ENCODE measurements at regions not wholly inside any gene's neighbourhood (a gene's known extent, or its start where the extent isn't known, plus 50 kb on each side); places are given as distances from the start of the nearest gene placed in this dataset.

DNA sequence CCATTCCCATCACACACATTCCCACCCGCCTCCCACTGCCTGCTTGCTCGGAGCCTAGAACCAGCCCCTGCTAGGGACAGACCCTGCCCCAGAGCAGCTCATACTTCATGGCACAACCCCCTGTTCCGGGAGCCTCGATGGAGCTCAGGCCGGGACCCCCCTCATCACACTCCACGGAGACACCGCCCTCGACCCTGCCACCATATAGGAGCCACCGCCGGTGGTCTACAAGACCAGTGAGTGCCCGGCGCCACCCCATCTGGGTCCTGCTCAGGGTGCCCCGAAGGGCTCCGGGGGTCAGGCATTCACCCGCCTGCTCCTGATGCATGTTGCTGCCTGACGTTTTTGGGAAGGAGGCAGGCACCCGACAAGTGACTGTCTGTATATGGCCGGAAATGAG is 65.5 kb upstream of the RXRA start (continued):
- no peak for TF ChIP-seq EZH2phosphoT487 (IDR thresholded peaks at IDR 0.05; ENCODE audit: borderline replicate concordance)
- no peak for TF ChIP-seq YY1 (IDR thresholded peaks at IDR 0.05; ENCODE audit: extremely low read depth, insufficient replicate concordance, low read depth, low read length)
- TF ChIP-seq, protein P1, sequence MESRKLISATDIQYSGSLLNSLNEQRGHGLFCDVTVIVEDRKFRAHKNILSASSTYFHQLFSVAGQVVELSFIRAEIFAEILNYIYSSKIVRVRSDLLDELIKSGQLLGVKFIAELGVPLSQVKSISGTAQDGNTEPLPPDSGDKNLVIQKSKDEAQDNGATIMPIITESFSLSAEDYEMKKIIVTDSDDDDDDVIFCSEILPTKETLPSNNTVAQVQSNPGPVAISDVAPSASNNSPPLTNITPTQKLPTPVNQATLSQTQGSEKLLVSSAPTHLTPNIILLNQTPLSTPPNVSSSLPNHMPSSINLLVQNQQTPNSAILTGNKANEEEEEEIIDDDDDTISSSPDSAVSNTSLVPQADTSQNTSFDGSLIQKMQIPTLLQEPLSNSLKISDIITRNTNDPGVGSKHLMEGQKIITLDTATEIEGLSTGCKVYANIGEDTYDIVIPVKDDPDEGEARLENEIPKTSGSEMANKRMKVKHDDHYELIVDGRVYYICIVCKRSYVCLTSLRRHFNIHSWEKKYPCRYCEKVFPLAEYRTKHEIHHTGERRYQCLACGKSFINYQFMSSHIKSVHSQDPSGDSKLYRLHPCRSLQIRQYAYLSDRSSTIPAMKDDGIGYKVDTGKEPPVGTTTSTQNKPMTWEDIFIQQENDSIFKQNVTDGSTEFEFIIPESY (IDR thresholded peaks at IDR 0.05; ENCODE audit: extremely low read depth, insufficient replicate concordance, low read length), result no peak
- TF ChIP-seq, protein P2, sequence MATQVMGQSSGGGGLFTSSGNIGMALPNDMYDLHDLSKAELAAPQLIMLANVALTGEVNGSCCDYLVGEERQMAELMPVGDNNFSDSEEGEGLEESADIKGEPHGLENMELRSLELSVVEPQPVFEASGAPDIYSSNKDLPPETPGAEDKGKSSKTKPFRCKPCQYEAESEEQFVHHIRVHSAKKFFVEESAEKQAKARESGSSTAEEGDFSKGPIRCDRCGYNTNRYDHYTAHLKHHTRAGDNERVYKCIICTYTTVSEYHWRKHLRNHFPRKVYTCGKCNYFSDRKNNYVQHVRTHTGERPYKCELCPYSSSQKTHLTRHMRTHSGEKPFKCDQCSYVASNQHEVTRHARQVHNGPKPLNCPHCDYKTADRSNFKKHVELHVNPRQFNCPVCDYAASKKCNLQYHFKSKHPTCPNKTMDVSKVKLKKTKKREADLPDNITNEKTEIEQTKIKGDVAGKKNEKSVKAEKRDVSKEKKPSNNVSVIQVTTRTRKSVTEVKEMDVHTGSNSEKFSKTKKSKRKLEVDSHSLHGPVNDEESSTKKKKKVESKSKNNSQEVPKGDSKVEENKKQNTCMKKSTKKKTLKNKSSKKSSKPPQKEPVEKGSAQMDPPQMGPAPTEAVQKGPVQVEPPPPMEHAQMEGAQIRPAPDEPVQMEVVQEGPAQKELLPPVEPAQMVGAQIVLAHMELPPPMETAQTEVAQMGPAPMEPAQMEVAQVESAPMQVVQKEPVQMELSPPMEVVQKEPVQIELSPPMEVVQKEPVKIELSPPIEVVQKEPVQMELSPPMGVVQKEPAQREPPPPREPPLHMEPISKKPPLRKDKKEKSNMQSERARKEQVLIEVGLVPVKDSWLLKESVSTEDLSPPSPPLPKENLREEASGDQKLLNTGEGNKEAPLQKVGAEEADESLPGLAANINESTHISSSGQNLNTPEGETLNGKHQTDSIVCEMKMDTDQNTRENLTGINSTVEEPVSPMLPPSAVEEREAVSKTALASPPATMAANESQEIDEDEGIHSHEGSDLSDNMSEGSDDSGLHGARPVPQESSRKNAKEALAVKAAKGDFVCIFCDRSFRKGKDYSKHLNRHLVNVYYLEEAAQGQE (IDR thresholded peaks at IDR 0.05; ENCODE audit: low read depth), result no peak
- no peak for TF ChIP-seq SIN3A (IDR thresholded peaks at IDR 0.05; ENCODE audit: low read depth)

DNA sequence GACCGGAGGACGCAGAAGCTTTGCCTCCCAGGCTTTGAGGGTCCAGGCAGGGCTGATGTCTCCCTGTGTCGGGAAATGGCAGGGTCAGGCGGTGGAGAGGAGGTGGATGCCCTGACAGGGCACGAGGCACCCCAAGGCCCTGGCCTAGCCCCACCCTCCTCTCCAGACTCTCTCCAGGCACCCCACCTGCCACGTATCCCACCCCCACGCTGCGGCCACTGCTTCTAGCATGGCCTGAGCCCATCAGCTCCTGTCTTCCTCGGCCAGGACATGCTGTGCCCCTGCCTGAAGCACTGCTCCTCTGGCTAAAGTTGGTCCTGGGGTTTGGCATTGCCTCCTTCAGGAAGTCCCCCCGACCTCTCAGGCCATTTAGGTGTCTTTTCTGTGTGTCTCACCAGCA is 64.2 kb upstream of the RXRA start:
- POLR2A ChIA-PET, result no interaction called here
- BruUV-seq (replicated peaks), result no TSS peak

More for the DNA sequence above, 64.2 kb upstream of the RXRA start:
- H3K9me3 ChIP-seq (ENCODE audit: control insufficient read depth in 1 of 2, insufficient read depth in 1 of 2, low read depth in 1 of 2, low read length in 2 of 2), result no peaks in the 10 kb centered on the region
- H3K9me2 ChIP-seq (ENCODE audit: insufficient read depth), result no peaks in the 10 kb centered on the region
- intact Hi-C loops (cut with micrococcal nuclease), result no loop called here
- no peaks in the 10 kb centered on the region for H3K36me3 ChIP-seq (ENCODE audit: control insufficient read depth in 1 of 2, insufficient read depth in 2 of 2, low read length in 2 of 2)
- ChIA-PET CTCF (no interaction called here), RAD21 (ENCODE audit: low non-redundant PET in 1 of 2, low total read pairs in 2 of 2, uncharacterized antibody in 2 of 2, unreplicated experiment in 2 of 2) (no interaction called here)
- no peak overlapping the region for H2AFZ ChIP-seq (ENCODE audit: low read depth, low read length, poor library complexity, severe bottlenecking)
- no peaks in the 10 kb centered on the region for H4K20me1 ChIP-seq (ENCODE audit: insufficient read depth)
- no peak overlapping the region for H3K27ac ChIP-seq (ENCODE audit: low read depth, low read length)
- H3K9ac ChIP-seq (ENCODE audit: low read length), result no peak overlapping the region
- ATAC-seq (no peak), DNase-seq (ENCODE audit: low read depth, low spot score) (no peak)
- H3K4me2 ChIP-seq (ENCODE audit: low read length), result no peak overlapping the region
- no peaks in the 10 kb centered on the region for H3K4me1 ChIP-seq (ENCODE audit: control insufficient read depth in 1 of 2, insufficient read depth in 2 of 2, low read length in 2 of 2)
- H3K79me2 ChIP-seq (ENCODE audit: insufficient read depth, low read length), result no peaks in the 10 kb centered on the region
- no peak overlapping the region for H3K4me3 ChIP-seq (replicated peaks in 1 of 2; ENCODE audit: low read depth in 1 of 2, low read length in 2 of 2)
- H3K27me3 ChIP-seq (ENCODE audit: insufficient read depth, low read length), result peaks cover 9% of the 10 kb centered on the region
- TF ChIP-seq TCF7L2 (IDR thresholded peaks at IDR 0.05; ENCODE audit: borderline replicate concordance, extremely low read depth, insufficient read depth, insufficient read length) (no peak), JUND (IDR thresholded peaks at IDR 0.05) (no peak), SRF (IDR thresholded peaks at IDR 0.05; ENCODE audit: low read depth) (no peak), YY1 (IDR thresholded peaks at IDR 0.05; ENCODE audit: extremely low read depth, insufficient replicate concordance, low read depth, low read length) (no peak)
- TF ChIP-seq, protein P2 (IDR thresholded peaks at IDR 0.05; ENCODE audit: low read depth), result no peak
